Activated naive CD4-positive, alpha-beta T cell treated with anti-CD3 and anti-CD28 coated beads, Interleukin-2, amount 50 U/mL, for 72 hours (primary cell): ENCODE measurements at regions not wholly inside any gene's neighbourhood (a gene's known extent, or its start where the extent isn't known, plus 50 kb on each side); places are given as distances from the start of the nearest gene placed in this dataset.

Experiments
- ATAC-seq, 2 donors: fragments of 150-1000 bp; cut with Tn5 transposase; 2 replicates each; pipeline ENCODE4 v1.10.0; 2021; ENCODE audit warnings: mild to moderate bottlenecking in 2 of 2, moderate library complexity in 2 of 2
- DNase-seq, 2 donors: peaks; one replicate each; pipeline ENCODE4 v3.0.0; 2021 to 2022; ENCODE audit warnings: low spot score in 2 of 2
- H3K27ac Mint-ChIP-seq, 2 donors: one replicate each; pipeline ENCODE4 v1.8.0; 2022; ENCODE audit warnings: mild to moderate bottlenecking in 2 of 2, mixed read lengths in 2 of 2
- H3K36me3 Mint-ChIP-seq, 2 donors: one replicate each; pipeline ENCODE4 v1.8.0; 2022; ENCODE audit warnings: mixed read lengths in 2 of 2
- H3K9me3 Mint-ChIP-seq, 2 donors: one replicate each; pipeline ENCODE4 v1.8.0; 2022; ENCODE audit warnings: mixed read lengths in 2 of 2

- Mint-ChIP-seq H3K27ac (no peak overlapping the region), H3K36me3 (peaks cover 0 to 8% of the 10 kb centered on the region in 2 donors), H3K9me3 (no peaks in the 10 kb centered on the region)
- ATAC-seq (no peak), DNase-seq (no peak)
These were observed 56.6 kb upstream of the ADPGK start for GRCh38 chr15:72840114-72840513.

DNA sequence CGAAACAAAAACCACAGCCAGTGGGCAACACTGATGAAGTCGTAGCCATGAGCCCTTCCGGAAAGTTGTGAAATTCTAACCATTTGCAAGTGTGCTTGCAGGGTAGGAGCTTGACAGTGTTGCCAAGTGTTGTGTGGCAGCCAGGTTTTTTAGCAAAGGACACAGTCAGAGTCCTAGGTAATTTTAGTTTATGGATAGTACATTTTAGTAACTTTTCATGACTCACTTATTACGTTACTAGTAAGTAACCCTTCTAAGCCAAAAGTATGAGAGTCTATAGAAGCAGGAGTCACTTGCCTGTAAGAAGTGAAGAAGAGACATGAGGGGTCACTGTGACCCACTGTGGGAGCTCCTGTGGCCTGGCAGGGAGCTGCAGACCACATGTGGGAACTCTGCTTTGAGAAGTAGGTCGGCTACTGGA lies 54.8 kb upstream of the ADPGK start:
- Mint-ChIP-seq H3K27ac (no peak overlapping the region), H3K9me3 (no peaks in the 10 kb centered on the region), H3K36me3 (no peaks in the 10 kb centered on the region)
- DNase-seq (no peak), ATAC-seq (no peak)

DNA sequence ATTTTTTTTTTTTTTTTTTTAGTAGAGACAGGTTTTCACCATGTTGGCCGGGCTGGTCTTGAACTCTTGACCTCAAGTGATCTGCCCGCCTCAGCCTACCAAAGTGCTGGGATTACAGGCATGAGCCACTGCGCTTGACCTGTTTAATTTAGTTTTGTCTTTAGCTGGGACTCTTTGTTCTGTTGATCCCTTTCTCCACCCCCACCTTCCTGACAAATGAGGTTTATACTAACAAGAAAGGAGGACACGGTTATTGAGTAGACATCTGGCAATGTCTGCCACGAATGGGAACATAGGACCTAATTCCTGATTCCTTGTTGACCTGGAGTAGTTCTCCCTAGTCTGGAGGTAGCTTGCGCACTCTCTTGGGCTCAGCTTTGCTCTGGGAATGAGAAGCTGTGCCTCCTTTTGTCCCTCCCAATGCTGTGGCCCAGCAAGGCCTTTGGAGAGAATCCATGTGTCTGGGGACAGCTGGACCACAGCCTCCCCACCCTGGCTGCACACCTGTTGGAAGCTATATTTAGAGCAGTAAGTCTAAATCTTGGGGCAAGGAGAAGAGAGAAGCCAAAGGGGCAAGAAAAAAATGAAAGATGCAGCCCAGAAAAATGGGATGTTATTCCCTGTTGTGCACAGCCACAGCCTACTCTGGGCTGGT lies 53.2 kb upstream of the ADPGK start:
- DNase-seq (no peak), ATAC-seq (no peak)
- Mint-ChIP-seq H3K27ac (no peak overlapping the region), H3K9me3 (no peaks in the 10 kb centered on the region), H3K36me3 (no peaks in the 10 kb centered on the region)

GRCh38 chr15:72835294-72835890 lies 51.8 kb upstream of the ADPGK start:
- H3K27ac Mint-ChIP-seq: peak overlapping the region in 1 of 2 donors; percentile 72
- DNase-seq (no peak), ATAC-seq (no peak)
- no peaks in the 10 kb centered on the region for H3K36me3 Mint-ChIP-seq
- no peaks in the 10 kb centered on the region for H3K9me3 Mint-ChIP-seq

- no peaks in the 10 kb centered on the region for H3K9me3 Mint-ChIP-seq
- no peak overlapping the region for H3K27ac Mint-ChIP-seq
- ATAC-seq (no peak), DNase-seq (no peak)
- no peaks in the 10 kb centered on the region for H3K36me3 Mint-ChIP-seq
These were observed 50.0 kb upstream of the ADPGK start for GRCh38 chr15:72833561-72833960.
